Stimulated activated memory B cell treated with anti-CD40 and anti-IgM and Interleukin-4, amounts not matched to agents 10 μg/mL and 1 μg/mL and 100 μg/mL, for 72 hours (primary cell): ENCODE measurements at regions not wholly inside any gene's neighbourhood (a gene's known extent, or its start where the extent isn't known, plus 50 kb on each side); places are given as distances from the start of the nearest gene placed in this dataset.
A peak's percentile ranks its signal among the peaks of the same experiment; 100 is the strongest.
"Not testable (repeated sequence)": the region's sequence is repeated elsewhere in the genome, so short reads cannot be mapped to it uniquely, and the experiment has no call there.

Experiments
- ATAC-seq: fragments of 150-1000 bp; cut with Tn5 transposase; 2 replicates; pipeline ENCODE4 v1.10.0; 2021
- H3K27ac Mint-ChIP-seq: one replicate; pipeline ENCODE4 v1.8.0; 2022; ENCODE audit warnings: mild to moderate bottlenecking, mixed read lengths
- H3K27me3 Mint-ChIP-seq: one replicate; pipeline ENCODE4 v1.8.0; 2022; ENCODE audit warnings: mixed read lengths
- H3K36me3 Mint-ChIP-seq: one replicate; pipeline ENCODE4 v1.8.0; 2022; ENCODE audit warnings: mixed read lengths
- H3K4me1 Mint-ChIP-seq: one replicate; pipeline ENCODE4 v1.8.0; 2022; ENCODE audit warnings: mixed read lengths
- H3K4me3 Mint-ChIP-seq: one replicate; pipeline ENCODE4 v1.8.0; 2022; ENCODE audit warnings: mild to moderate bottlenecking, moderate library complexity, mixed read lengths
- H3K9me3 Mint-ChIP-seq: one replicate; pipeline ENCODE4 v1.8.0; 2022; ENCODE audit warnings: mixed read lengths

DNA sequence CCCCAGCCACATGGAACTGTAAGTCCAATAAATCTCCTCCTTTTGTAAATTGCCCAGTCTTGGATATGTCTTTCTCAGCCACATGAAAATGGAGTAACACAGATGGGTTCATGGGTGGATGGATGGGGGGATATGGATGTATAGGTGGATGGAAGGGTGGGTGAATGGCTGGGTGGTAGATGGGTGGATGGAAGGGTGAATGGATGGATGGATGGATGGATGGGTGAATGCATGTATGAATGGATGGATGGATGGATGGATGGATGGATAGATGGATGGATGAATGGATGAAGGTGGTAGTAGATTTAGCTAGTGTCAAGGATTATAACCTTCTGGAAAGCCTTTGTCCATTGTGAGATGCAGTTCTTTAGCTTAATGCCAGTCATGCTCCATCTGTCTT, 146.1 kb upstream of the ATP2B2 start:
- Mint-ChIP-seq H3K4me1 (no peaks in the 10 kb centered on the region), H3K4me3 (no peak overlapping the region), H3K36me3 (no peaks in the 10 kb centered on the region), H3K9me3 (peaks cover 4% of the 10 kb centered on the region), H3K27ac (no peak overlapping the region), H3K27me3 (peaks cover 32% of the 10 kb centered on the region)
- no peak for ATAC-seq

DNA sequence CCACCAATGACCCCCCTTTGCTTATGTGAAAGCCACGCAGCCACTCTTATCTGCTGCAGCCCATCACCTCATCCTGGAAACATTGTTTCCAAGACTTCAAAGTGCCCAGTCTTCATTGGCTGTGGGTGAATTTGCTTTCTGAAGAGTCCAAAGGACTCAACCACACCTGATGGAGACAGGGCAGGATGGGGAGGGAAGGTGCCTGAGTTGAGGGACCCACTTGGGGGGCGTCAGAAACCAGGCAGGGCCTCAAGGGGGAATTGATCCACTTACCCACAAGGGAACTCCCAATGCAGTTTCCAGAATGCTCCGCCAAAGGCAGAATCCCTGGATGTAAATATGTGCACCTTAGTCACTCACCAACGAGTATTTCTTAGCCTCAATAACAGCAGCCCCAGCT, 147.9 kb upstream of the ATP2B2 start:
- H3K36me3 Mint-ChIP-seq = no peaks in the 10 kb centered on the region
- H3K4me1 Mint-ChIP-seq = no peaks in the 10 kb centered on the region
- H3K4me3 Mint-ChIP-seq = no peak overlapping the region
- peaks cover 5% of the 10 kb centered on the region for H3K9me3 Mint-ChIP-seq
- no peak for ATAC-seq
- H3K27ac Mint-ChIP-seq = no peak overlapping the region
- H3K27me3 Mint-ChIP-seq = peaks cover 47% of the 10 kb centered on the region

DNA sequence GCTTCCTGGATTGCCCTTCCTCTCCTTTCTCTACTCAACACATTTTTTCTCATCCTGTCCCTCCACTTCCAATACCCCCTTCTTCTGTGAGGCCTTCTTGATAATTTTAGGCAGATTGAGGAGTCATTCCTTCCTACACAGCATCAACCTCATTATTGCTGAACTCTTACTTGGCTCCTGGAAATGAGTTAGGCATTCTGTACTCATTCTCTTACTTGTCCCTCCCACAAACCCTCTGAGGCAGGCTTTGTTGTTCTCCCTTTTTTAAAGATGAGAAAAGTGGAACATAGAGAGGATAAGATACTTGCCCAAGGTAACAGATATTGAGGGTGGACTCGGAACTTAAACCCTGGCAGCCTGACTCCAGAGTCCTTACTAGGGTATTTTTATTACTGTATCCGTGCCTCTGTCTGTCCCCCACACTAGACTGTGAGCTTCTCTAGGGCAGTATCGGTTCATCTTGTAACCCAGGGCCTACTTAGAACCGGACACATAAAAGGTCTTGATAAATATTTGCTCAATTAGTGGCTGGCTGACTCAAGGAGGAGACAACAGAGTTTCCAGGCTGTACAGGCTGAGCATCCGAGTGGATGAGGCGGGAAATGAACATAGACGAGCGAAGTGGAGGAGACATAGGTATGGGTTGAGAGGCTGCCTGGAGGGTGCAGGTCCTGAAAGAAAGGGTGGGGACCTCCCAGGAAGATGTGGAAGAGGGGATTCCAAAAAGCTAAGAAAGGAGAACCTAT, 148.7 kb upstream of the ATP2B2 start:
- Mint-ChIP-seq H3K4me1 (no peaks in the 10 kb centered on the region), H3K4me3 (no peak overlapping the region), H3K36me3 (no peaks in the 10 kb centered on the region), H3K27me3 (peaks cover 51% of the 10 kb centered on the region), H3K9me3 (peaks cover 6% of the 10 kb centered on the region), H3K27ac (no peak overlapping the region)
- ATAC-seq = no peak

DNA sequence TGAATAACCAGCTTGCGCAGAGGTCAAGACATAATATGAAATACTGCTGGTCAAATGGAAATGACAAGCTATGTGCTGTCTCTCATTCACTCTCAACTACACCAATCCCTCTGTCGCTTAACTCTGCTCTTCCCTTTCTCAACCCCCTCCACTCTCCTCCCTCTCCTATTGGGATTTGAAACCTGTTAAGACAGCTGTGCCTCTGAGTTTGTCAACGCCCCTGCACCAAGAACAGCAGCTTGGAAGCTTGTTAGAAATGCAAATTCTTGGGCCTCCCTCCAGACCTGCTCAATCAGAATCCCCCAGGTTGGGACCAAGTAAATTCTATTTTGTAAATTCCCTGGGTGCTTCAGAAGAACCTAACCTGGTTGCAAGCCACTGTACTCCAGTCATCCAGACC, 149.7 kb upstream of the ATP2B2 start:
- peaks cover 6% of the 10 kb centered on the region for H3K9me3 Mint-ChIP-seq
- no peaks in the 10 kb centered on the region for H3K36me3 Mint-ChIP-seq
- no peak for ATAC-seq
- no peak overlapping the region for H3K4me3 Mint-ChIP-seq
- peaks cover 62% of the 10 kb centered on the region for H3K27me3 Mint-ChIP-seq
- H3K27ac Mint-ChIP-seq = no peak overlapping the region
- no peaks in the 10 kb centered on the region for H3K4me1 Mint-ChIP-seq

DNA sequence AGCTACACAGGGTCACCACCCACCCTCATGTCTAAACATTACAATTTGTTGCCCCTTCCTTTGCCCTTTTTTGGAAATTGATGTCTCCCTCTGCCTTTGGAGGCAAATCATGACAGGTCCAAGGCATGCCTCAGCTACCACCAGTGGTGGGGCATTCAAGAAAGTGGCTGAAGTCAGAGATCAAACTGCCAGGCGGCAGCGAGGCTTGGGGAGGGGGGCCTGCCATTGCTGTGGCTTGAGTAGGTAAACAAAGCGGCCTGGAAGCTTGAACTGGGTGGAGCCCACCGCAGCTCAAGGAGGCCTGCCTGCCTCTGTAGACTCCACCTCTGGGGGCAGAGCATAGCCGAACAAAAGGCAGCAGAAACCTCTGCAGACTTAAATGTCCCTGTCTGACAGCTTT, 152.0 kb upstream of the ATP2B2 start:
- not testable (repeated sequence) for ATAC-seq, H3K27ac Mint-ChIP-seq, H3K4me1 Mint-ChIP-seq, H3K36me3 Mint-ChIP-seq, H3K9me3 Mint-ChIP-seq, H3K4me3 Mint-ChIP-seq
- H3K27me3 Mint-ChIP-seq = peaks cover 68% of the 10 kb centered on the region

DNA sequence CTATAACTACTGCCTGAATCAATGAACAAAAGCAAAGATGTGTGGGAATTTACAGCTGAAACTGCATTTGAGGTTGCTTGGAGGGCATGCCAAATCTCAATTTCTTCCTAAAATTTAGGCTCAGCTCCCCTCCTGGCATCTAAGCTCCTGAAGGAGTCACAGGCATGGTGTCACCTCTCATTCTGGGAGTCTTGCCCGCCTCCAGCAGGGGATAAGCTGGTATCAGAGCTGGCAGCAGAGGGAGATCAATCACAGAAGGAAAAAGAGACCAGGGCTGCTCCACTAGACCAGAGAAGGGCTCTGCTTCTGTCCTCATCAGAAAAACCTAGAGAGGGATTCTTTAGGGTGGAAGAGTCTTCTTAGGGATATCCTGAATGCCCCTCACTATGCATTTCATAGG, 150.4 kb upstream of the SLC6A11 start:
- Mint-ChIP-seq H3K4me3 (no peak overlapping the region), H3K9me3 (no peaks in the 10 kb centered on the region), H3K36me3 (no peaks in the 10 kb centered on the region), H3K4me1 (peaks cover 9% of the 10 kb centered on the region), H3K27me3 (peaks cover 58% of the 10 kb centered on the region), H3K27ac (no peak overlapping the region)
- ATAC-seq = no peak

DNA sequence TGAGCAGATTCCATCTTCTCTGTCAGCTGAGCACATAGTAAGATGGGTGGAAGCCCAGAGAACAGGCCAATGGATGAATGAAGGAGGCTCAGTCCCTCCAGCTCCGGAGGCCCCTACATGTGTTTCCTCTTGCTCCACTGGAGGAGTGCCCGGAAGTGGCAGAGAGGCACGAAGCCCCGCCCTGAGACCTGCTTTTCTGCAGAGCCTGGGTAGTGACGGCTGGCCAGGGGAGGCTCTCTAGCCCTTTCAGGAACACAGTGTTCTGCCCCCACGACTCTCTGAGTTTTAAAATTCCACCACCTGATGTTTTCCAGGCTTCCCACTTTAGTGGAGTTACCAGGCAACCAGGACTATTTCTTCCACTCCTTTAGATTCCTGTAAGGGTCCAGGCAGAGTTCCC, 149.4 kb upstream of the SLC6A11 start:
- H3K27ac Mint-ChIP-seq = no peak overlapping the region

DNA sequence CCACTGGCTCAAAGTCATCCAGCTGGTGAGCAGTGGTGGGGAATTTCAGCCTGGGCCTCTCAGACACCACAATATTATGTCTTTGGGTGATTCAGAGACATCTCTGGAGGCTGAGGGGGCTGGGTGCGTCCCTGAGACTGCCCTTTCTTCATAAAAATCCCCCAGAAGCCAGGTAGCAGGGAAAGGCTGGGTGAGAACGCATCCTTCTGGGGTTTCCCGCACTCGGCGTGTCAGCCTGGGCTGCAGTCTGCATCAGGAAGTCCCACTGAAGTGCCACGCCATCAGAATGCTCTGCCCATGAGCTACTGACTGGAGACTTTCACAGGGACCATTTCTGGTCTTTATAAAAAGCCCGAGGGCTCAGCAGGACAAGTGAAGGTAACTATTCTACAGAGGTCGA, 148.8 kb upstream of the SLC6A11 start:
- Mint-ChIP-seq H3K4me1 (peaks cover 9% of the 10 kb centered on the region), H3K9me3 (no peaks in the 10 kb centered on the region), H3K36me3 (no peaks in the 10 kb centered on the region), H3K4me3 (no peak overlapping the region), H3K27ac (no peak overlapping the region), H3K27me3 (peaks cover 56% of the 10 kb centered on the region)
- ATAC-seq = peak; percentile 48

More for the DNA sequence above, 149.4 kb upstream of the SLC6A11 start:
- Mint-ChIP-seq H3K9me3 (no peaks in the 10 kb centered on the region), H3K27me3 (peaks cover 56% of the 10 kb centered on the region), H3K4me3 (no peak overlapping the region), H3K36me3 (no peaks in the 10 kb centered on the region), H3K4me1 (peaks cover 9% of the 10 kb centered on the region)
- no peak for ATAC-seq

DNA sequence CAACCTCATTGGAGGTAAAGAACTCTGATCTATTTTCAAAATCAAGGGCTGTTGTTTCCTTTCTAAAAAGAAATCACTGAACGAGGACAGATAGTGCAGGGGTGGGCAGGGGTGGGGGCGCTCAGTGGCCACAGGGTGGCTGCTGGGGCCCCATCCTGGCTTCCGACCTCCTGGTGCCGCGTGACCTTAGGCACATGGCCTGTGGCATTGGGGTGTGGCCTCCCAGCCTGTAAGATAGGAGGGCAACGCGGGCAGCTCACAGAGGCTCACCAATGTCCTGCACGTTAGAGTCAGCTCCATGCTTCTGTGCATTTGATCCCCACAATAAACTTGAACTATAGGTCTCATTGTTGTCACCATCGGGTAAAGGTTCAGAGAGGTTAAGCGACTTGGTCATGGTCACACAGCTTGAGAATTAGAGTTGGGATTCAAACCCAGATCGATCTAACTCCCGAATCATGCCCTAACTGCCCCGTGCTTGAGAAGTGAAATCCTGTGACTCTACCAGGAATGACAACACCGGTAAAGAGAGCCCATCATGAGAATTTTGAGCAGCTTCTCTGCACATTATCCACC, 148.0 kb upstream of the SLC6A11 start:
- Mint-ChIP-seq H3K4me3 (no peak overlapping the region), H3K27me3 (peaks cover 56% of the 10 kb centered on the region), H3K9me3 (no peaks in the 10 kb centered on the region), H3K36me3 (no peaks in the 10 kb centered on the region), H3K27ac (no peak overlapping the region), H3K4me1 (peaks cover 9% of the 10 kb centered on the region)
- no peak for ATAC-seq

DNA sequence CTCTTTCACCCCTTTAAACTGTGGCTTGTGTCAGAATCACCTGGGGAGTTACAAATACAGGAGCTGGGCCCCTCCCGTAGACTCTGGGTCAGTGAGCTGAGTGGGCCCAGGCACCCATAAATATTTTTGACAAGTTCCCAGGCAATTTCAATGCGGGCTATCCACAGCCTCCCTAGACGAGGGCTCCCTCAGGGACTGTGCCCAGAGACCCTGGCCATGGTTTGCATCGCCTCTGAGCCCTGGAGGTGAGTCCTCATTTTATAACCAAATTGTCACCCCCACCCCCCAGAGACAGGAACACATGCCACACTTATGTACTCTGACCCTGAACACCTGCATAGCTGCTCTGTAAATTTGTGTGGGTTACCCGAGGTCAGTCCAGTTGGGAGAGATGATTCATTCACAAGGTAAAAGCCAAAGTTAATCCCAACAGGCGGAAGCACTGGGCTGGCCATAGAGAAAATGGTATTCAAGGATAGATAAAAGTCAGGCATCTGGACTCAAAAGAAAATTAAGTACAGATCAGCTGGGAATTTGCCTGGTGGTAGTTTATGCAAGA, 146.5 kb upstream of the SLC6A11 start:
- Mint-ChIP-seq H3K4me3 (no peak overlapping the region), H3K27me3 (peaks cover 45% of the 10 kb centered on the region), H3K36me3 (no peaks in the 10 kb centered on the region), H3K27ac (no peak overlapping the region), H3K4me1 (peaks cover 9% of the 10 kb centered on the region), H3K9me3 (no peaks in the 10 kb centered on the region)
- no peak for ATAC-seq

DNA sequence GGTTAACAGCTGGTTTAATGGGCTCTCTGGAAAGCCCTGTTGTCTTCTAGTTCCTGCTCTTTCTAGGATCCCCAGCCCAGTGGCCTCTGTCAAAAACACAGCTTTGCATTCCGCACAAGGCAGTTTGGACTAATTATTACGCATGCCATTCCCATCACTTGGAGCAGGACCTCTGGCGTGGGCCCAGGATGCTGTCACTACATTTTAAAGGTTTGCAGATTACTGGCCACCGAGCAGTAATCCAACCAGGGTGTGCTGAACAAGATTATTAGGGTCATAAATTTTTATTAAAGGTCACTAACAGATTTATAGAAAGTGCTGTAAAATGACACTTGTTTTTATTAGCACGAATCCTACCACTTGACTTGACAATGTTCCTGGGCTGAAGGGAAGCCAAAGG, 143.6 kb upstream of the SLC6A11 start:
- H3K4me1 Mint-ChIP-seq = no peaks in the 10 kb centered on the region
- no peak overlapping the region for H3K4me3 Mint-ChIP-seq
- no peaks in the 10 kb centered on the region for H3K9me3 Mint-ChIP-seq
- no peak overlapping the region for H3K27ac Mint-ChIP-seq
- no peak for ATAC-seq
- H3K27me3 Mint-ChIP-seq = peaks cover 27% of the 10 kb centered on the region
- no peaks in the 10 kb centered on the region for H3K36me3 Mint-ChIP-seq

DNA sequence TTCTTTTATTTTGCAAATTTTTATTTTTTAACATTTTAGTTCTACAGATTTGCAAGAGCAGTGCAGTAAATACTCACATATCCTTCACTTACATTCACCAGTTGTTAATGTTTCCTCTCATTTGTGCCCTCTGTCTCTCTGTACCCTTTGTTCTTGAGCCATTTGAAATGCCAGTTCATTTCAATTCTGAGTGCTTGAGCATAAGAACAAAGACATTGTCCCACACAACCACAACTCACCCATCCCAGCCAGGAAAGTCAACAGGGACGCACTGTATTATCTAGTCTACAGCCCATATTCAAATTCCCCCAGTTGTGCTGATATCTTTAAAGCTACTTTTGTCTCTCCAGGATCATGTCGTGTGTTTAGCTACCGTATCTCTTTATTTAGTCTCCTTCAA, 141.4 kb upstream of the SLC6A11 start:
- ATAC-seq = no peak
- Mint-ChIP-seq H3K36me3 (no peaks in the 10 kb centered on the region), H3K4me1 (no peaks in the 10 kb centered on the region), H3K27ac (no peak overlapping the region), H3K27me3 (peaks cover 12% of the 10 kb centered on the region), H3K4me3 (no peak overlapping the region), H3K9me3 (no peaks in the 10 kb centered on the region)

DNA sequence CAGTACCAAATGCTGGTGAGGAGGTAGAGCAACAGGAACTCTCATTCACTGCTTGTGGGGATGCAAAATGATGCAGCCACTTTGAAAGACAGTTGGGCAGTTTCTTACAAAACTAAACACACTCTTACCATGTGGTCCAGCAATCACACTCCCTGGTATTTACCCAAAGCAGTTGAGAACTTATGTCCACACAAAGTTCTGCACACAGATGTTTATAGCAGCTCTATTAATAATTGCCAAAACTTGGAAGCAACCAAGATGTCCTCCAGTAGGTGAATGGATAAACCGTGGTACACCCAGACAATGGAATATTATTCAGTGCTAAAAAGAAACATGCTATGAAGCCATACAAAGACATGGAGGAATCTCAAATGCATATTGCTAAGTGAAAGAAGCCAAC, 139.1 kb upstream of the SLC6A11 start:
- Mint-ChIP-seq H3K4me1 (no peaks in the 10 kb centered on the region), H3K4me3 (no peak overlapping the region), H3K9me3 (no peaks in the 10 kb centered on the region), H3K27me3 (peaks cover 9% of the 10 kb centered on the region), H3K27ac (no peak overlapping the region), H3K36me3 (no peaks in the 10 kb centered on the region)
- ATAC-seq = no peak

DNA sequence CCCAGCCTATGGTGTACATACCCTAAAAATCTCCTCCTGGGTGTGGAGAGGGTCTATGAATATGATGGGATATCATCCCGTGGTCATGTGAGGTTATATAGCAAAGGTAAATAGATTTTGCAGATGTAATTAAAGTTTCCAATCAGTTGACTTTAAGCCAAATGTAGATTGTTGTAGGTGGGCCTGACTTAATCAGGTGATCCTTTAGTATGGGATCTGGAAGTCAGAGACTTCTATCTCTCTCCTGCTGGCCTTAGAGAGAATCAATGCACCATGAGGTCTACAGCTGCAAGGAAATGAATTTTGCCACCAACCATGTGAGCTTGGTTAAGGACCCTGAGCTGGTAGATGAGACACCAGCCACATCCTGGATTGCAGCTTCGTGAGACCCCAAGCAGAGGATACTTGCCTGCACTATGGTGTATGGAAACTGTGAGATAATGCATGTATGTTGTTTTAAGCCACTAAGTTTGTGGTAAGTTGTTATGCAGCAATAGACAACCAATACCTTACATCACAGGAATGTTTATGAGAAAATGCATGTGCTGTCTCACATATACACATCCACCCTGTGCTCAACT, 137.1 kb upstream of the SLC6A11 start:
- Mint-ChIP-seq H3K4me3 (no peak overlapping the region), H3K9me3 (no peaks in the 10 kb centered on the region), H3K4me1 (no peaks in the 10 kb centered on the region), H3K27ac (no peak overlapping the region), H3K27me3 (peaks cover 9% of the 10 kb centered on the region), H3K36me3 (no peaks in the 10 kb centered on the region)
- no peak for ATAC-seq

DNA sequence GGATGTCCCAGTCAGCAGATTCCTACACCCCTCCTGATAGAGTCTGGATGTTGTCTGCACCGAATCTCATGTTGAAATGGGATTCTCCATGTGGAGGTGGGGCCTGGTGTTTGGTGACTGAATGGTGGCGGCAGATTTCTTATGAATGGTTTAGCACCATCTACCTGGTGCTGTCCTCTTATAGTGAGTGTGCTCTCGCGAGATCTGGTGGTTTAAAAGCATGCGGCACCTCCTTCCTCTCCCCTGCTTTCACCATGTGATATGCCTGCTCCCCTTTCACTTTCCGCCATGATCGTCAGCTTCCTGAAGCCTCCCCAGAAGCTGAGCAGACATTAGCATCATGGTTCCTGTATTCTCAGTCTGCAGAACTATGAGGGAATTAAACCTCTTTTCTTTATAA, 135.2 kb upstream of the SLC6A11 start:
- no peak for ATAC-seq
- Mint-ChIP-seq H3K36me3 (no peaks in the 10 kb centered on the region), H3K27me3 (peaks cover 19% of the 10 kb centered on the region), H3K9me3 (no peaks in the 10 kb centered on the region), H3K27ac (no peak overlapping the region), H3K4me1 (no peaks in the 10 kb centered on the region), H3K4me3 (no peak overlapping the region)

DNA sequence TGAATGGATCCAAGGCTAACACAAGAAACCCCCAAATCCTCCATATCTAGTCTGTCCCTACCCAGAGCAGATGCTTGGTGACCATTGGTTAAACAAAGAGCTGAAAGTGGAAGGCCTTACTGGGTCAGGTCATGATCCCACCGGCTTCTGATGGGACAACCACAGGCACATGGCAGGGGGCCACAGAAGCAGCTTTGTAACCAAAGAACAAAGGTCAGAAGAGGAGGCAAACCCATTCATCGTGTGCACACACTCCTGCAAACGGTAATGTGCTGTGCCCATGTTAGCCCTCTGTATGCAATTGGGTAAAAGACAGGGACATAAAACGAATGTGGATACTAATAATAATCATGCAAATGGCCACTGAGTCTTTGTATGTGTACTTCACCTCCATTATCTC, 133.3 kb upstream of the SLC6A11 start:
- H3K27ac Mint-ChIP-seq = no peak overlapping the region
- H3K9me3 Mint-ChIP-seq = no peaks in the 10 kb centered on the region
- no peak overlapping the region for H3K4me3 Mint-ChIP-seq
- H3K36me3 Mint-ChIP-seq = no peaks in the 10 kb centered on the region
- H3K27me3 Mint-ChIP-seq = peaks cover 20% of the 10 kb centered on the region
- no peaks in the 10 kb centered on the region for H3K4me1 Mint-ChIP-seq
- ATAC-seq = no peak
